ENCODE measurements at regions not wholly inside any gene's neighbourhood (a gene's known extent, or its start where the extent isn't known, plus 50 kb on each side); places are given as distances from the start of the nearest gene placed in this dataset.

DNA sequence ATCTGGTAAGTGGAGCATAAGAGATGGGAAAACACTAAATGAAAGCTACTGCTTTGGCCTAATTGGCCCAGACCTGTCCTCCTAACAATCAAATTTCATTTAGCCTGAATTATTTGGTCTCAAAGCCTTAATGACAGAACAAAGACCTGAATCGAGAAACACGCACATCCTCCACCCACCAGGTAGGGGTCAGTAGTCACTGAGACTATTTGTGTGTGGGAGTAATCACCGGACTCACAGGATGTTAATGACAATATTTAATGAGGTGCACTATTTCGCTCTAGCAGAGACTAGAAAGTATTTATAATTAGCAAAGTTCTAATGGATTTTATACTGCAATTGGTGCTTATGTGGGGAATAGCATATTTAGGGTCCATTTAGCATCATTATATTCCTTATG is 68.1 kb downstream of the RBM43 start:
- TF ChIP-seq POLR2A (IDR thresholded peaks at IDR 0.05) (no peak), CTCF (IDR thresholded peaks at IDR 0.05) (no peak)

Measured in testis (tissue), 2 donors.